GM21528 (cell line): ENCODE measurements at regions not wholly inside any gene's neighbourhood (a gene's known extent, or its start where the extent isn't known, plus 50 kb on each side); places are given as distances from the start of the nearest gene placed in this dataset.
"Not testable (repeated sequence)": the region's sequence is repeated elsewhere in the genome, so short reads cannot be mapped to it uniquely, and the experiment has no call there.

Experiments used
- ATAC-seq: cut with Tn5 transposase; IDR thresholded peaks from one replicate; pipeline ENCODE4 v1.9.1; 2021; ENCODE audit warnings: mild to moderate bottlenecking, moderate library complexity; ENCODE audit not compliant: unreplicated experiment, low FRiP score

- no peak for ATAC-seq
These were observed 644.5 kb upstream of the DIPK2B start for GRCh38 chrX:45845142-45845541.

DNA sequence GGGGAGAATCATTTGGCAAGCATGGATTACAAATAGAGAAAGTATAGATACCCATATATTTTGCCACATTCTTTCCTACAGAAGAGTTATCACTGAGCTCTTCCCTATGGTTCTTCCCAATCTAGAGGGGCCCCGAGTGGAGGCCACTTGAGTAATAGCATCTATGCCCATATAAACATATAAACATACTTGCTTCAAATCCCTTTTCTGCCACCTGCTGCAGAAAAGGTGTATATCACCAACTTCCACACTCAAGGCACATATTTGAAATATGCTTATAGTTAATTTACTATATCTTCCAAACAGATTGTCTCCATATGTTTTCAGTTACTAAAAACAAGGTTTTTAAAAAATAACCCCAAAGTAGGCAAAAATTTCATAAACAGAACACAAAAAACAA lies 642.8 kb upstream of the DIPK2B start:
- ATAC-seq = no peak

GRCh38 chrX:45842926-45843315 lies 642.2 kb upstream of the DIPK2B start:
- no peak for ATAC-seq

- no peak for ATAC-seq
These were observed 641.7 kb upstream of the DIPK2B start for GRCh38 chrX:45842207-45842925.

DNA sequence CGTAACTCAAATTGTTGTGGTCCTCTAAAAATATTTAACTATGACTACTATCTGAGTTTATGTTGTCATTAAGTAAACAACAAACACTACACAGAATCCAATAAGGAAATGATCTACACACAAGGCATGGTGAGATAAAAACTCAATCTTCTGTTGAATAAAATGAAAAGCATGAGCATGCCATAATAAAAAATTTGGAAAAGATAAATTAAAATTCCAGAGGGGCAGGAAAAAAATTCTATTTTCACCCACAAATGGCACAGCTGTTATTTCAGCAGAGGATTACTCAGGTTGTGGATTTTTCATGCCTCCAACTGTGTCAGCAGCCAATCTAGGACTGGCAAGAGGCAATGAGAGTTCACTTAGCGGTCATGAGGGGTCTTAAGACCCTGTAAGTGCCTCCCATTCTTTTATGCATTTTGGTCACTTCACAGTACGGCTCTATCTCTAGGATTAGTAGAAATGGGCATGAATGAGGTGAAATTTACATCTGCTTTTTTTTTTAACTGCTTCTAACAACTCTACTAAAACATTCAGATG lies 639.8 kb upstream of the DIPK2B start:
- no peak for ATAC-seq

DNA sequence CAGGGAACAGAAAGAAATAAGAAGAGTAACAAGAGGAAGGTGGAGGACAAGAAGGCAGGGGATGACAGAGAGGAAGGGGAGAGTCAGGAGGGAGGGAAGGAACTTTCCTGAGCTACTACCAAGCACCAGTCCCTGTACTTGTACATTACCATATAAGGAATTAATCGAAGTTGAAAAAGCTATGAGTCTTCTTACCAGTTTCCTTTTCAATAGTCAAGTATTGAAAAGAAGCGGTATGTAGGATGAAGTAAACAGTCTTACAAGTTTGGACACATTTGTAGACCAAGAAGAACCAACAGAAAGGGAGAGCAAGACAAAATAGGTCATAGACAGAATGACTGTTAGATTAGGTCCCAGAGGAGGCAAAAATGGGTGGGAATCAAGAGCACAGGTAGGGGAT lies 629.7 kb upstream of the DIPK2B start:
- no peak for ATAC-seq

DNA sequence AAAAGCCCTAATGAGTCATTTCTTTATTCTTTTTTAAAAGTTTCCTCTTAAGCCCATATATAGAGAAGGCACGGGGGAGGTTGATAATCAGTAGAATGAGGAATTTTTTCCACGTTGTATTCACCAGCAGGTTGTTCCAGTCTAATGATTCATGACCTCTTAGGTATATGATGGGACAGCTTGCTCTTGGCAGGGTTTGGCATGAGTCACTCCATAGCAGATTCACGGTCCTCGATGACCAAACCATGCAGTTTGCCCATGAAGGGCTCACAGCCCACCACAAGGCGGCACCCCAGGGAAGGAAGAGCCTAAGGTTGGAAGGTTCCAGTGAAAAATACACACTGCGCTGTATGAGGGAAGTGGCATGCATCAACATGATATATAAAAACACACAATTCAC lies 623.8 kb upstream of the DIPK2B start:
- no peak for ATAC-seq

GRCh38 chrX:45823536-45823935 lies 622.9 kb upstream of the DIPK2B start:
- no peak for ATAC-seq

DNA sequence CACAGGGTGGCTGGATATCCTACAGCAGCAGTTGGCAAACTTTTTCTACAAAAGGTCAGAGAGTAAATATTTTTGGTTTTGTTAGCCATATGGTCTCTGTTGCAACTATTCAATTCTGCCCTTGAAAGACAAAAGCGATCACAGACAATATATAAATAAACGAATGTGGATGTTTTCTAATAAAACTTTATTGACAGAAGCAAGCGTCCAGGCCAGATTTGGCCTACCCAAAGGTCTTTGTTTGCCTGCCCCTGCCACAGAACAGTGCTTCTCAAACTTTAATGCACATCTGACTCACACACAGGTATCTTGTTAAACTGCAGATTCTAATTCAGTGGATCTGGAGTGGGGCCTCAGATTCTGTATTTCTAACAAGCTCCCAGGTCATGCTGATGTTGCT lies 621.4 kb upstream of the DIPK2B start:
- no peak for ATAC-seq

DNA sequence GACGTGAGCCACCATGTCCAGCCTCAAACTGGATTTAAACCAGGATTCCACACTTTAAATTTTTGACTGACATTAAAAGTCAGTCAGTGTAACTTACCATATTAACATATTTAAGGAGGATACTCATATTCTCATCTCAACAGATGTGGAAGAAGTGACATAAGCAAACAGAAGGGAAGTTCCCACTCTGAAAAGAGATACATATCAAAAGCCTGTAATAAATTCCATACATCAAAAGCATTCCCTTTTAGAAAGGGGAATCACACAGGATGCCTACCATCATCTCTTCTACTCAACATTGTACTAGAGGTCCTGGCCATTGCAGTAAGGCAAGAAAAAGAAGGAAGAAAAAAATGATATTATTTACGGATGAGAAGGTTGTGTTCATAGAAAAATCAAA lies 618.2 kb upstream of the DIPK2B start:
- no peak for ATAC-seq

- ATAC-seq = no peak
These were observed 614.8 kb upstream of the DIPK2B start for GRCh38 chrX:45815441-45815840.

- ATAC-seq = no peak
These were observed 610.6 kb upstream of the DIPK2B start for GRCh38 chrX:45811326-45811725.

- no peak for ATAC-seq
These were observed 607.1 kb upstream of the DIPK2B start for GRCh38 chrX:45807572-45808425.

- ATAC-seq = peak; percentile 68
These were observed 605.9 kb upstream of the DIPK2B start for GRCh38 chrX:45806410-45807121.

DNA sequence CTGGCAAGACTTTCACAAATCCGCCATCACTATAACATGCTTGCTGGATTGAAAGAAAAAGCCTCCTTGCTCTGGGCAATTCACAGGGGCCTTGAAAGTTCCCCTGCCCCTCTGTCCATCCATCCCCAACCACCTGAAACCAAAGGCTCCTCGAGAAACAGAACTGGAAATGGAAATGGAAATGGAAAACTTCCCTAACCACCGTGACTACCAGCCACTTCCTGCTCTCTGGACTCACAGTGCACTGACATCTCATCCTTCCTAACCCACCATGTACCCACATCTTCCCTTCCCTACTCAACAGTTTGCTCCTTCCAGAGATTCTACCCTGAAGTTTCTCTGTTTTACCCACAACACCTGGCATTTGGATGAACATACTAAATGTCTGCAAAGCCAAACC lies 603.6 kb upstream of the DIPK2B start:
- no peak for ATAC-seq

GRCh38 chrX:45803383-45803921 lies 602.8 kb upstream of the DIPK2B start:
- ATAC-seq = no peak

DNA sequence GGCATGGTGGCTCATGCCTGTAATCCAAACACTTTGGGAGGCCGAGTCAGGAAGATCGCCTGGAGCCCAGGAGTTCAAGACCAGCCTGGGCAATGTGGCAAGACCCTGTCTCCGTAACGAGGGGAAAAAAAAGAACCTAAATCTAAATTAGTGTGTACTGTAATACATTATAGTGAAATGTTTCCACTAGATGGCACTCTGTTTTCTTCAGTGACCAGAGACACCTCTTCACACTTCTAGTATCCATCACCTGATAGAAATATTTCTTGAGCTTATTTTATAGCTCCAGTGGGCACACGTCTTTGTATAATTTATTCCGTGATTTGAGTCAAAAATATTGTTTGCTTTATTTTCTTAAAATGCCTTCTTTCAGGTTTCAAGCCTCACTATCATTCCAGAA lies 600.9 kb upstream of the DIPK2B start:
- ATAC-seq = no peak

DNA sequence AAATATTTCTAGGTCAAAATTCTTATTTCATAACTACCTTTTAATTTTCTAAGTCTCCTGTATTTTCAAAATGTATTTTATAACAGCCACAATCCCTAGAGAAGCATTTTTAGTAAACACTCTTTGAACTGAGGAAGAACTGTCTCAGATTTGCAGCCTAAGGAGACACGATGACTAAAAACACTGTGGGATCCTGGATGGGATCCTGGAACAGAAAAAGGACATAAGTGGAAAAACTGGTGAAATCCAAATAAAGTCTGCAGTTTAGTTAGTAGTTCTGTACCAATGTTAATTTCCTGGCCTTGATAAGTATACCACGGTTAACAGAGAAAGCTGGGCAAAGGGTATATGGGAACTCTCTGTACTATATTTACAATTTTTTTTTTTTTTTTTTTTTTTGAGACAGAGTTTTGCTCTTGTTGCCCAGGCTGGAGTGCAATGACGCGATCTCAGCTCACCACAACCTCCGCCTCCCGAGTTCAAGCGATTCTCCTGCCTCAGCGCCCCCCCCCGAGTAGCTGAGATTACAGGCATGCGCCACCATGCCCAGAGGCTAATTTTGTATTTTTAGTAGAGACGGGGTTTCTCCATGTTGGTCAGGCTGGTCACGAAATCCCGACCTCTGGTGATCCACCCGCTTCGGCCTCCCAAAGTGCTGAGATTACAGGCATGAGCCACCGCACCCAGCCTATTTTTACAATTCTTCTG lies 600.2 kb upstream of the DIPK2B start:
- ATAC-seq = not testable (repeated sequence)

- ATAC-seq = no peak
These were observed 598.9 kb upstream of the DIPK2B start for GRCh38 chrX:45799576-45799975.

- no peak for ATAC-seq
These were observed 594.9 kb upstream of the DIPK2B start for GRCh38 chrX:45795546-45795945.
